MM.1S (cell line): ENCODE measurements at regions not wholly inside any gene's neighbourhood (a gene's known extent, or its start where the extent isn't known, plus 50 kb on each side); places are given as distances from the start of the nearest gene placed in this dataset.

Source experiments
- DNase-seq: peaks from one replicate; pipeline ENCODE4 v3.0.0-alpha.2; 2015
- H2AFZ ChIP-seq: fragments of 300-600 bp; sonication (generic); 2 replicates; pipeline ENCODE4 v1.6.0; 2016; ENCODE audit warnings: antibody characterized with exemption, low read length
- H3F3A ChIP-seq: fragments of 300-600 bp; sonication (generic); 2 replicates; pipeline ENCODE4 v1.6.1; 2016; ENCODE audit warnings: mild to moderate bottlenecking, antibody characterized with exemption, low read length, moderate library complexity, mixed read lengths; ENCODE audit not compliant: insufficient read depth
- H3K27ac ChIP-seq: fragments of 300-600 bp; sonication (generic); 2 replicates; pipeline ENCODE4 v1.5.1; 2016; ENCODE audit warnings: mild to moderate bottlenecking, low read length
- H3K27me3 ChIP-seq: fragments of 300-600 bp; sonication (generic); replicated peaks from 2 replicates; pipeline ENCODE4 v1.6.0; 2016; ENCODE audit warnings: low read length; ENCODE audit not compliant: insufficient read depth
- H3K36me3 ChIP-seq: fragments of 300-600 bp; sonication (generic); replicated peaks from 2 replicates; pipeline ENCODE4 v1.6.1; 2016; ENCODE audit warnings: mild to moderate bottlenecking, low read length, mixed read lengths; ENCODE audit not compliant: insufficient read depth
- H3K4me1 ChIP-seq: fragments of 300-600 bp; sonication (generic); 2 replicates; pipeline ENCODE4 v1.6.1; 2016; ENCODE audit warnings: low read length, mixed read lengths
- H3K4me2 ChIP-seq: fragments of 300-600 bp; sonication (generic); 2 replicates; pipeline ENCODE4 v1.6.0; 2016; ENCODE audit warnings: low read depth, low read length
- H3K4me3 ChIP-seq: fragments of 300-600 bp; sonication (generic); 2 replicates; pipeline ENCODE4 v1.5.1; 2016; ENCODE audit warnings: low read length, mixed read lengths
- H3K79me2 ChIP-seq: fragments of 300-600 bp; sonication (generic); 2 replicates; pipeline ENCODE4 v1.6.1; 2016; ENCODE audit warnings: mixed run types, low read length, mixed read lengths
- H3K9ac ChIP-seq: fragments of 300-600 bp; sonication (generic); 2 replicates; pipeline ENCODE4 v1.6.1; 2016; ENCODE audit warnings: low read length, mixed read lengths
- H3K9me2 ChIP-seq: fragments of 300-600 bp; sonication (generic); replicated peaks from 2 replicates; pipeline ENCODE4 v1.6.1; 2016; ENCODE audit warnings: mild to moderate bottlenecking, low read length, mixed read lengths; ENCODE audit not compliant: insufficient read depth
- H3K9me3 ChIP-seq: fragments of 300-600 bp; sonication (generic); replicated peaks from 2 replicates; pipeline ENCODE4 v1.6.1; 2016; ENCODE audit warnings: mild to moderate bottlenecking, low read length, mixed read lengths; ENCODE audit not compliant: insufficient read depth
- H4K20me1 ChIP-seq: fragments of 300-600 bp; sonication (generic); 2 replicates; pipeline ENCODE4 v1.6.1; 2016; ENCODE audit warnings: mild to moderate bottlenecking, low read length, moderate library complexity, mixed read lengths; ENCODE audit not compliant: insufficient read depth
- CTCF ChIP-seq: fragments of 300-600 bp; sonication (generic); IDR thresholded peaks from 2 replicates; pipeline ENCODE4 v1.5.1; 2016; ENCODE audit warnings: antibody characterized with exemption, low read length, mixed read lengths
- EZH2 ChIP-seq: fragments of 300-600 bp; sonication (generic); optimal IDR thresholded peaks from 2 replicates; pipeline ENCODE3; 2017; ENCODE audit warnings: low read depth, mild to moderate bottlenecking, antibody characterized with exemption, low read length, mixed read lengths
- EZH2phosphoT487 ChIP-seq: fragments of 300-600 bp; sonication (generic); IDR thresholded peaks from 2 replicates; pipeline ENCODE4 v1.6.1; 2018; ENCODE audit warnings: antibody characterized with exemption, low read length

GRCh38 chr2:144967961-144968360 lies 448.0 kb upstream of the ZEB2 start:
- Histone ChIP-seq H3K4me2 (no peak overlapping the region), H3F3A (no peaks in the 10 kb centered on the region), H4K20me1 (no peaks in the 10 kb centered on the region), H3K27ac (no peak overlapping the region), H3K36me3 (no peaks in the 10 kb centered on the region), H3K79me2 (no peaks in the 10 kb centered on the region), H3K27me3 (no peaks in the 10 kb centered on the region), H3K9me2 (no peaks in the 10 kb centered on the region), H3K4me1 (no peaks in the 10 kb centered on the region), H3K9ac (no peak overlapping the region), H2AFZ (no peak overlapping the region), H3K4me3 (no peak overlapping the region), H3K9me3 (no peaks in the 10 kb centered on the region)
- no peak for DNase-seq
- no peak for TF ChIP-seq EZH2
- TF ChIP-seq CTCF: no peak
- TF ChIP-seq EZH2phosphoT487: no peak

DNA sequence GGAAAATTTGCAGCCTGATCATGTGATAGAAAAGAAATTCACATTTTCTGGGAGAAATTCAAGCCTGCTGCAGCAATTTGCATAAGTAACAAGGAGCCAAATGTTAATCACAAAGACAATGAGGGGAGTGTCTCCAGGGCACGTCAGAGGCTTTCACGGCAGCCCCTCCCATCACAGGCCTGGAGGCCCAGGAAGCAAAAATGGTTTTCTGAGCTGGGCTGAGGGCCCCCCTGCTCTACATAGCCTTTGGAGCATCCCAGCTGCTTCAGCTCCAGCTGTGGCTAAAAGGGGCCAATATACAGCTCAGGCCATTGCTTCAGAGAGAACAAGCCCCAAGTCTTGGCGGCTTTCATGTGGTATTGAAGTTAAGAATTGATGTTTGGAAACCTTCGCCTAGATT lies 445.3 kb upstream of the ZEB2 start:
- H3K79me2 ChIP-seq: no peaks in the 10 kb centered on the region
- H3K27me3 ChIP-seq: no peaks in the 10 kb centered on the region
- H3K9me2 ChIP-seq: no peaks in the 10 kb centered on the region
- no peak overlapping the region for H3K4me3 ChIP-seq
- H3K9me3 ChIP-seq: no peaks in the 10 kb centered on the region
- no peak overlapping the region for H3K4me2 ChIP-seq
- TF ChIP-seq EZH2phosphoT487 (no peak), EZH2 (no peak), CTCF (no peak)
- no peaks in the 10 kb centered on the region for H3K4me1 ChIP-seq
- no peaks in the 10 kb centered on the region for H4K20me1 ChIP-seq
- H3F3A ChIP-seq: no peaks in the 10 kb centered on the region
- DNase-seq: no peak
- H3K27ac ChIP-seq: no peak overlapping the region
- no peak overlapping the region for H2AFZ ChIP-seq
- H3K36me3 ChIP-seq: no peaks in the 10 kb centered on the region
- H3K9ac ChIP-seq: no peak overlapping the region

- H3K4me3 ChIP-seq: no peak overlapping the region
- no peaks in the 10 kb centered on the region for H3K9me2 ChIP-seq
- H2AFZ ChIP-seq: no peak overlapping the region
- DNase-seq: no peak
- H3K4me2 ChIP-seq: no peak overlapping the region
- H3K79me2 ChIP-seq: no peaks in the 10 kb centered on the region
- H3K9me3 ChIP-seq: no peaks in the 10 kb centered on the region
- no peaks in the 10 kb centered on the region for H3K27me3 ChIP-seq
- H3K27ac ChIP-seq: no peak overlapping the region
- no peak overlapping the region for H3K9ac ChIP-seq
- no peak for TF ChIP-seq CTCF
- H3F3A ChIP-seq: no peaks in the 10 kb centered on the region
- H3K36me3 ChIP-seq: no peaks in the 10 kb centered on the region
- no peaks in the 10 kb centered on the region for H4K20me1 ChIP-seq
- H3K4me1 ChIP-seq: no peaks in the 10 kb centered on the region
These were observed 443.1 kb upstream of the ZEB2 start for GRCh38 chr2:144963031-144963430.

DNA sequence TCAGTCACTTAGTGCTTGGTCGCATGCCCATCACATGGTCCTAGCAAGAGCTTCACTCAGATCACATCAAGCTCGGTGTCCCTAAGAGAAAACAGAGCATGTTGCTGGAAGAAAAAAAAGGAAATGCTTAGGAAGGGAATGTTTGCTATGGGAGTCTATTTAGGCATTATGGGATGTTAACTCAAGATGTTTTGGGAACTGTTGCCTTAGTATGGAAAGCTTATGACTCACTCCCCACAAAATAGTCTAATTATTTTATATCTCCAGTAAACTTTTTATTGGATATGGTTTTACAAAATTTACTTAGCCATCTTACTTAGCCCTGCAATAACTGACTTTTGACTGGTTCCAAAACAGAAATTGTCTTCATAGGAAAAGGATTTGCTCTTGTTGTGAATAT lies 439.5 kb upstream of the ZEB2 start:
- Histone ChIP-seq H3K36me3 (no peaks in the 10 kb centered on the region), H3K4me1 (no peaks in the 10 kb centered on the region), H3K9me3 (no peaks in the 10 kb centered on the region), H3K9ac (no peak overlapping the region), H3K9me2 (no peaks in the 10 kb centered on the region), H3K79me2 (no peaks in the 10 kb centered on the region), H3K27ac (no peak overlapping the region), H4K20me1 (no peaks in the 10 kb centered on the region), H3K27me3 (no peaks in the 10 kb centered on the region), H3F3A (no peaks in the 10 kb centered on the region), H2AFZ (no peak overlapping the region), H3K4me2 (no peak overlapping the region), H3K4me3 (no peak overlapping the region)
- no peak for DNase-seq
- no peak for TF ChIP-seq CTCF
- no peak for TF ChIP-seq EZH2
- TF ChIP-seq EZH2phosphoT487: no peak
